DND-41 (cell line): ENCODE measurements at regions not wholly inside any gene's neighbourhood (a gene's known extent, or its start where the extent isn't known, plus 50 kb on each side); places are given as distances from the start of the nearest gene placed in this dataset.

Experiments used
- ATAC-seq: fragments of 200-7000 bp; cut with Tn5 transposase; 3 replicates; pipeline ENCODE4 v1.9.1; 2021; ENCODE audit warnings: low read depth; ENCODE audit not compliant: insufficient read depth
- DNase-seq: peaks from one replicate; pipeline ENCODE4 v3.0.0-alpha.2; 2020
- H2AFZ ChIP-seq: 2 replicates; pipeline ENCODE4 v1.6.0; 2012; ENCODE audit warnings: low read depth, low read length
- H3K27ac ChIP-seq: 2 replicates; pipeline ENCODE4 v1.5.1; 2012; ENCODE audit warnings: low read length, inconsistent platforms
- H3K27me3 ChIP-seq: fragments of 200-600 bp; sonication (generic); 2 replicates; pipeline ENCODE4 v1.6.0; 2012; ENCODE audit warnings: low read length, mild to moderate bottlenecking, inconsistent platforms; ENCODE audit not compliant: insufficient read depth, poor library complexity
- H3K36me3 ChIP-seq: 2 replicates; pipeline ENCODE4 v1.5.1; 2012; ENCODE audit warnings: low read length, inconsistent platforms; ENCODE audit not compliant: insufficient read depth
- H3K4me1 ChIP-seq: 2 replicates; pipeline ENCODE4 v1.5.1; 2012; ENCODE audit warnings: mild to moderate bottlenecking, low read length; ENCODE audit not compliant: insufficient read depth
- H3K4me2 ChIP-seq: 2 replicates; pipeline ENCODE4 v1.6.0; 2012; ENCODE audit warnings: mild to moderate bottlenecking, moderate library complexity, low read length, inconsistent platforms; ENCODE audit not compliant: insufficient read depth
- H3K4me3 ChIP-seq, 2 experiments: fragments of 200-600 bp in 1 of 2; shearing (Covaris generic) in 1 of 2; 2 replicates each; pipeline ENCODE4 v1.5.1; 2012 to 2016; ENCODE audit warnings: inconsistent platforms in 2 of 2, low read length in 2 of 2, mild to moderate bottlenecking in 2 of 2, low read depth in 1 of 2, moderate library complexity in 1 of 2
- H3K79me2 ChIP-seq: 2 replicates; pipeline ENCODE4 v1.6.0; 2012; ENCODE audit warnings: low read length, inconsistent platforms; ENCODE audit not compliant: insufficient read depth
- H3K9ac ChIP-seq: 2 replicates; pipeline ENCODE4 v1.6.0; 2012; ENCODE audit warnings: low read depth, mild to moderate bottlenecking, inconsistent platforms, low read length, moderate library complexity
- H3K9me3 ChIP-seq: 2 replicates; pipeline ENCODE4 v1.5.1; 2012; ENCODE audit warnings: low read length, moderate library complexity, mild to moderate bottlenecking, inconsistent platforms; ENCODE audit not compliant: insufficient read depth, severe bottlenecking
- H4K20me1 ChIP-seq: 2 replicates; pipeline ENCODE4 v1.6.0; 2012; ENCODE audit warnings: low read length; ENCODE audit not compliant: insufficient read depth
- EZH2 ChIP-seq: IDR thresholded peaks from 3 replicates; pipeline ENCODE4 v1.6.1; 2012; ENCODE audit warnings: borderline replicate concordance, low read depth, mild to moderate bottlenecking, moderate library complexity, low read length, inconsistent platforms; ENCODE audit not compliant: severe bottlenecking
- TF ChIP-seq, protein P1 (sequence below): IDR thresholded peaks from 2 replicates; pipeline ENCODE4 v1.5.1; 2012; ENCODE audit warnings: borderline replicate concordance, low read length, moderate library complexity, mild to moderate bottlenecking; ENCODE audit not compliant: poor library complexity, severe bottlenecking; ENCODE audit errors: extremely low read depth

DNA sequence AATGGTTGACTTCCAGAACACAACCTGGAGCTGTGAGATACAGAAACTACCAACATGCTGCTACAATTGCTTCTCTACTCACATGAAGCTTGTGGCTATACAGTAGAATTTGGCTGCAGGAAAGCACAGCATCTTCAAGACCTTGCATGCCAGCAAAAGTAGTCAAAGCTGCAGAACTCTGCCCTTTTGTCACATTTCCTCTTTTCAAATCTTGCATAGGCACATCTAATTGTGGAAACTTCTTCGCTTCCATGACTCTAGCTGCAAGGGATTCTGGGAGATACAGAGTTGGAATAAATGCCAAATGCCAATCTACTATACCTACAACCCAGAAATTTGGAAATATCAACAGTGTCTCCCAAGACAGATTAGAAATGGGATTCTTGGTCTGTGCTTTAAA lies 462.2 kb downstream of the FOXO1 start:
- Histone ChIP-seq H3K27me3 (no peaks in the 10 kb centered on the region), H3K9ac (no peak overlapping the region), H3K79me2 (no peaks in the 10 kb centered on the region), H2AFZ (no peak overlapping the region), H3K36me3 (no peaks in the 10 kb centered on the region), H3K4me3 (no peak overlapping the region), H3K27ac (no peak overlapping the region), H3K9me3 (no peaks in the 10 kb centered on the region), H3K4me1 (peaks cover 8% of the 10 kb centered on the region; the same call in 1 of the 2 replicates), H3K4me2 (no peak overlapping the region), H4K20me1 (no peaks in the 10 kb centered on the region)
- DNase-seq (no peak), ATAC-seq (no peak)
- no peak for TF ChIP-seq EZH2
- TF ChIP-seq, protein P1, sequence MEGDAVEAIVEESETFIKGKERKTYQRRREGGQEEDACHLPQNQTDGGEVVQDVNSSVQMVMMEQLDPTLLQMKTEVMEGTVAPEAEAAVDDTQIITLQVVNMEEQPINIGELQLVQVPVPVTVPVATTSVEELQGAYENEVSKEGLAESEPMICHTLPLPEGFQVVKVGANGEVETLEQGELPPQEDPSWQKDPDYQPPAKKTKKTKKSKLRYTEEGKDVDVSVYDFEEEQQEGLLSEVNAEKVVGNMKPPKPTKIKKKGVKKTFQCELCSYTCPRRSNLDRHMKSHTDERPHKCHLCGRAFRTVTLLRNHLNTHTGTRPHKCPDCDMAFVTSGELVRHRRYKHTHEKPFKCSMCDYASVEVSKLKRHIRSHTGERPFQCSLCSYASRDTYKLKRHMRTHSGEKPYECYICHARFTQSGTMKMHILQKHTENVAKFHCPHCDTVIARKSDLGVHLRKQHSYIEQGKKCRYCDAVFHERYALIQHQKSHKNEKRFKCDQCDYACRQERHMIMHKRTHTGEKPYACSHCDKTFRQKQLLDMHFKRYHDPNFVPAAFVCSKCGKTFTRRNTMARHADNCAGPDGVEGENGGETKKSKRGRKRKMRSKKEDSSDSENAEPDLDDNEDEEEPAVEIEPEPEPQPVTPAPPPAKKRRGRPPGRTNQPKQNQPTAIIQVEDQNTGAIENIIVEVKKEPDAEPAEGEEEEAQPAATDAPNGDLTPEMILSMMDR: no peak

DNA sequence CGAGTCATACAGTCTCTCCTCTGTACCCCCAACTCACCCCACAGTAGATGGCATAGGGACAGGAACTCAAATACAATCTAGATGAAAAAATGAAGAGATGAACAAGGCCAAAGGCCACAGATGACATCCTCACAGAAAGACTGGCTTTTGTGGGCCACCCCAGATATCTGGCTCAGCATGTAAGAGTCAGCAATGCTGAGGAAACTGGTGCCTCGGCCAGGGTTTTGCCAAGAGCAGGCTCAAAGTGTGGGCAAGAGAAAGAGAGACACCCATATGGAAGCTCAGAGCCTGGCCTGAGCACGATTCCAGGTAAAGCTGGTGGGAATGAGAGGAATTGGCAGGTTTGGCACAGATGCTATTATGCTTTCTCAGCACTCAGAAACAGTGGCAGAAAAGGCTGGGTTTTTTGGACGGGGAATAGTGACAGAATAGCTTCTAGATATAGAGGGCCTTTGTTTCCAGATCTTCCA lies 460.6 kb downstream of the FOXO1 start:
- H3K4me1 ChIP-seq: peaks cover 8% of the 10 kb centered on the region; the same call in 1 of the 2 replicates
- no peak overlapping the region for H3K4me3 ChIP-seq
- H3K4me2 ChIP-seq: no peak overlapping the region
- TF ChIP-seq, protein P1: no peak
- no peak for TF ChIP-seq EZH2
- ATAC-seq (no peak), DNase-seq (no peak)
- no peaks in the 10 kb centered on the region for H3K27me3 ChIP-seq
- H3K27ac ChIP-seq: no peak overlapping the region
- H3K79me2 ChIP-seq: no peaks in the 10 kb centered on the region
- H4K20me1 ChIP-seq: no peaks in the 10 kb centered on the region
- no peak overlapping the region for H2AFZ ChIP-seq
- no peaks in the 10 kb centered on the region for H3K36me3 ChIP-seq
- H3K9ac ChIP-seq: no peak overlapping the region
- H3K9me3 ChIP-seq: no peaks in the 10 kb centered on the region

DNA sequence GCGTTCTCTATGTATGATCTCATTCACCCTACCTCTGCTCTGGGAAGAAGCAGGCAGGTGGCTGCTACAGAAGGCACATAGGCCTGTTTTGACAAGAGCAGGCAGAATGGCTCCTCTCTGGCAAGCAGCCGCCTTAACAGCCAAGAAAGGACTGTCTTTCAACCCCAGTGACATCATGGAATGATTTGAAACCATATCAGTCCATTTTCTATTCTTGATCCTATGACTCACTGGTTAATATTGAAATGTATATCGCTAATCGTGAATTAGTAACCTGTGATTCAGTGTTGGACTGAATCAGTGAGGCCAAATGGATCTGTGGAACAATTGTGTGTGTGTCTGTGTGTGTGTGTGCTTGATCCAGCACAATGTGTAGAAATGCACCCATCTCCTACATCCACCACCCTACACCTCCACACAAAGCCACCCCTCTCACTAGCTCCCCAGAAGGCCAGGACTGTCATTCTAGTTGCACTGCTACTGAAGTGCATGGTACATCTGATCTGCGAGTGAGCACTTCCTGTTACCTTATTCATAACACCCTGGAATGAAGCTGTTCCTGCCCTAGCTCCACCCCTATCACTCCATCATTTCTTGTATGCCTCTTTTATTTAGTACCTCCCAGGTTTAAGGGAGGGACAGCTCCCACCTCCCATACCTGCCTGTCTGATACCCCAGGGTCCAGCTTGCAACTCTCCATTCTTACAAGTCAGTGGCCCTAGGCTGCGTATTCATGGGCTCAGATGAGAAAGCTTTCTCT lies 460.0 kb downstream of the FOXO1 start:
- DNase-seq (no peak), ATAC-seq (0 out of 3 replicates have a peak, but pooled peaks have one; percentile 42)
- Histone ChIP-seq H2AFZ (no peak overlapping the region), H3K4me1 (peaks cover 8% of the 10 kb centered on the region; the same call in 1 of the 2 replicates), H3K27me3 (no peaks in the 10 kb centered on the region), H3K4me2 (no peak overlapping the region), H3K27ac (no peak overlapping the region), H3K9ac (no peak overlapping the region), H3K9me3 (no peaks in the 10 kb centered on the region), H3K4me3 (no peak overlapping the region), H3K79me2 (no peaks in the 10 kb centered on the region), H4K20me1 (no peaks in the 10 kb centered on the region), H3K36me3 (no peaks in the 10 kb centered on the region)
- TF ChIP-seq, protein P1: no peak
- TF ChIP-seq EZH2: no peak
